GM12875 (cell line): ENCODE measurements at regions not wholly inside any gene's neighbourhood (a gene's known extent, or its start where the extent isn't known, plus 50 kb on each side); places are given as distances from the start of the nearest gene placed in this dataset.

ENCODE experiments used
- H3K4me3 ChIP-seq: one replicate; pipeline ENCODE4 v1.5.1; 2011; ENCODE audit warnings: low read depth, low read length, control low read depth
- TF ChIP-seq, protein P1 (sequence below): IDR thresholded peaks from 2 replicates; pipeline ENCODE4 v1.5.1; 2011; ENCODE audit warnings: low read depth, mild to moderate bottlenecking, control low read depth, inconsistent platforms, low read length, moderate library complexity, borderline replicate concordance; ENCODE audit not compliant: insufficient read depth

GRCh38 chr12:58819345-58819744 lies 101.0 kb downstream of the LRIG3 start:
- H3K4me3 ChIP-seq, result no peak overlapping the region
- TF ChIP-seq, protein P1, sequence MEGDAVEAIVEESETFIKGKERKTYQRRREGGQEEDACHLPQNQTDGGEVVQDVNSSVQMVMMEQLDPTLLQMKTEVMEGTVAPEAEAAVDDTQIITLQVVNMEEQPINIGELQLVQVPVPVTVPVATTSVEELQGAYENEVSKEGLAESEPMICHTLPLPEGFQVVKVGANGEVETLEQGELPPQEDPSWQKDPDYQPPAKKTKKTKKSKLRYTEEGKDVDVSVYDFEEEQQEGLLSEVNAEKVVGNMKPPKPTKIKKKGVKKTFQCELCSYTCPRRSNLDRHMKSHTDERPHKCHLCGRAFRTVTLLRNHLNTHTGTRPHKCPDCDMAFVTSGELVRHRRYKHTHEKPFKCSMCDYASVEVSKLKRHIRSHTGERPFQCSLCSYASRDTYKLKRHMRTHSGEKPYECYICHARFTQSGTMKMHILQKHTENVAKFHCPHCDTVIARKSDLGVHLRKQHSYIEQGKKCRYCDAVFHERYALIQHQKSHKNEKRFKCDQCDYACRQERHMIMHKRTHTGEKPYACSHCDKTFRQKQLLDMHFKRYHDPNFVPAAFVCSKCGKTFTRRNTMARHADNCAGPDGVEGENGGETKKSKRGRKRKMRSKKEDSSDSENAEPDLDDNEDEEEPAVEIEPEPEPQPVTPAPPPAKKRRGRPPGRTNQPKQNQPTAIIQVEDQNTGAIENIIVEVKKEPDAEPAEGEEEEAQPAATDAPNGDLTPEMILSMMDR, result no peak

GRCh38 chr12:58819985-58820384 lies 100.3 kb downstream of the LRIG3 start:
- TF ChIP-seq, protein P1, result no peak

More at GRCh38 chr12:58819985-58820384, 100.3 kb downstream of the LRIG3 start:
- H3K4me3 ChIP-seq, result no peak overlapping the region
